Right lobe of liver (tissue), 6 donors: ENCODE measurements at regions not wholly inside any gene's neighbourhood (a gene's known extent, or its start where the extent isn't known, plus 50 kb on each side); places are given as distances from the start of the nearest gene placed in this dataset.

Experiments used
- ATAC-seq, 4 donors: fragments of 200-7000 bp; cut with Tn5 transposase; one replicate each; pipeline ENCODE4 v1.9.1; 2020; ENCODE audit warnings: mild to moderate bottlenecking in 4 of 4, moderate library complexity in 4 of 4
- DNase-seq, 3 donors: peaks; one replicate each; pipeline ENCODE4 v3.0.0-alpha.2; 2020
- H3K27ac ChIP-seq, 3 donors: fragments of 200-600 bp; one replicate each; pipeline ENCODE4 v1.8.0; 2022
- H3K27me3 ChIP-seq, 2 donors: fragments of 200-600 bp; one replicate each; pipeline ENCODE4 v1.8.0; 2022
- H3K36me3 ChIP-seq, 4 donors: fragments of 200-600 bp; sonication (generic) in 1 of 4; one replicate each; pipeline versions ENCODE4 v1.5.1 to v1.8.0; 2017 to 2022; ENCODE audit warnings: control low read depth in 1 of 4
- H3K4me1 ChIP-seq, 4 donors: fragments of 200-600 bp; sonication (generic) in 1 of 4; one replicate each; pipeline versions ENCODE4 v1.5.1 to v1.8.0; 2017 to 2022; ENCODE audit warnings: control low read depth in 1 of 4
- H3K4me3 ChIP-seq, 3 donors: fragments of 200-600 bp; one replicate each; pipeline ENCODE4 v1.8.0; 2022
- H3K9me3 ChIP-seq, 4 donors: fragments of 200-600 bp; sonication (generic) in 1 of 4; one replicate each; pipeline versions ENCODE4 v1.5.1 to v1.8.0; 2017 to 2022; ENCODE audit warnings: control low read depth in 1 of 4
- POLR2A ChIP-seq: fragments of 450-650 bp; IDR thresholded peaks from one replicate; pipeline ENCODE4 v1.6.1; 2017; ENCODE audit warnings: antibody characterized with exemption, mild to moderate bottlenecking
- WGBS: methylation state at CpG from one replicate; pipeline ENCODE4 v1.1.6; 2018; ENCODE audit warnings: low coverage, low lambda C conversion rate; ENCODE audit not compliant: insufficient coverage; ENCODE audit errors: missing lambda C conversion rate; 5-methylcytosine and 5-hydroxymethylcytosine counted together
- intact Hi-C, 2 donors: fragments of 100-400 bp; cut with DNase I; formaldehyde crosslinking; loops; one replicate each; pipeline versions ENCODE4 v1.11.2 to v1.14.1; 2022
- TF ChIP-seq, protein P1 (sequence below), 4 donors: fragments of 200-600 bp in 3 of 4; fragments of 450-650 bp in 1 of 4; IDR thresholded peaks; one replicate each; pipeline versions ENCODE4 v1.5.1 to v1.8.0; 2016 to 2022; ENCODE audit warnings: antibody characterized with exemption in 4 of 4, mild to moderate bottlenecking in 2 of 4
- donor health status: DM: no; HTN: yes; CAD: no.
- donor health status: DM: no; HTN: no; CAD: no.
- donor health status: DM: no; HTN: no; CAD: no.
- donor health status: DM: no; HTN: yes; CAD: no.
- donor health status: DM: no; HTN: yes; CAD: no.

DNA sequence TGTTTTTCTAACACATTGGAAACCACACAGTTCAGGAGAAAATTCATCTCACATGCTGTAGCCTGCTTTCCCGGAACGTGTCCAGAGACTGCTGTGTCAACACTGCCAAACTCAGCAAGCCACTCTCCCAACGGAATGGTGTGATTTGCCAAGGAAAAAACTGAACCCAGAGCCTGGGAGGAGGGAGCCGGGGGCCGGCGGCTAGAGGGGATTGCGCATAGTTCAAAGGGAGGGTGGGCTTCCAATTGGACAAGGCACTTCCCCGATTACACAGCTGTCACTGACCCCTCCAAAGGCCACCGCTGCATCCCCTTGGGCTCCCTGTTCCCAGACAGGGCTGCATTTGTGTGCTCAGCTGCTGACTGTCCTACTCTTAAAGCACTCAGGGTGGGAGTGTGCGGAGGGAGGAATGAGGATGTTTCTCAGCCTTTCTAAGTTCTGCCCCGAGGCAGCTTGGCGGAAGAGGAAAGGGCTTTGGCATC is 256.2 kb downstream of the ZNF621 start:
- no peaks in the 10 kb centered on the region for H3K27me3 ChIP-seq
- no peaks in the 10 kb centered on the region for H3K9me3 ChIP-seq
- peak overlapping the region in 2 of 3 donors; percentile 4 to 11 for H3K27ac ChIP-seq
- H3K36me3 ChIP-seq = no peaks in the 10 kb centered on the region
- intact Hi-C loops = no loop called here
- TF ChIP-seq, protein P1, sequence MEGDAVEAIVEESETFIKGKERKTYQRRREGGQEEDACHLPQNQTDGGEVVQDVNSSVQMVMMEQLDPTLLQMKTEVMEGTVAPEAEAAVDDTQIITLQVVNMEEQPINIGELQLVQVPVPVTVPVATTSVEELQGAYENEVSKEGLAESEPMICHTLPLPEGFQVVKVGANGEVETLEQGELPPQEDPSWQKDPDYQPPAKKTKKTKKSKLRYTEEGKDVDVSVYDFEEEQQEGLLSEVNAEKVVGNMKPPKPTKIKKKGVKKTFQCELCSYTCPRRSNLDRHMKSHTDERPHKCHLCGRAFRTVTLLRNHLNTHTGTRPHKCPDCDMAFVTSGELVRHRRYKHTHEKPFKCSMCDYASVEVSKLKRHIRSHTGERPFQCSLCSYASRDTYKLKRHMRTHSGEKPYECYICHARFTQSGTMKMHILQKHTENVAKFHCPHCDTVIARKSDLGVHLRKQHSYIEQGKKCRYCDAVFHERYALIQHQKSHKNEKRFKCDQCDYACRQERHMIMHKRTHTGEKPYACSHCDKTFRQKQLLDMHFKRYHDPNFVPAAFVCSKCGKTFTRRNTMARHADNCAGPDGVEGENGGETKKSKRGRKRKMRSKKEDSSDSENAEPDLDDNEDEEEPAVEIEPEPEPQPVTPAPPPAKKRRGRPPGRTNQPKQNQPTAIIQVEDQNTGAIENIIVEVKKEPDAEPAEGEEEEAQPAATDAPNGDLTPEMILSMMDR (IDR thresholded peaks at IDR 0.05) = no peak
- no peak for TF ChIP-seq POLR2A
- no peaks in the 10 kb centered on the region for H3K4me1 ChIP-seq
- ATAC-seq (peak in 3 of 4 donors; percentile 12 to 33 (median 17)), DNase-seq (no peak)
- H3K4me3 ChIP-seq = no peak overlapping the region
- 32% methylated on average over 8 of the region's 12 CpGs for WGBS

DNA sequence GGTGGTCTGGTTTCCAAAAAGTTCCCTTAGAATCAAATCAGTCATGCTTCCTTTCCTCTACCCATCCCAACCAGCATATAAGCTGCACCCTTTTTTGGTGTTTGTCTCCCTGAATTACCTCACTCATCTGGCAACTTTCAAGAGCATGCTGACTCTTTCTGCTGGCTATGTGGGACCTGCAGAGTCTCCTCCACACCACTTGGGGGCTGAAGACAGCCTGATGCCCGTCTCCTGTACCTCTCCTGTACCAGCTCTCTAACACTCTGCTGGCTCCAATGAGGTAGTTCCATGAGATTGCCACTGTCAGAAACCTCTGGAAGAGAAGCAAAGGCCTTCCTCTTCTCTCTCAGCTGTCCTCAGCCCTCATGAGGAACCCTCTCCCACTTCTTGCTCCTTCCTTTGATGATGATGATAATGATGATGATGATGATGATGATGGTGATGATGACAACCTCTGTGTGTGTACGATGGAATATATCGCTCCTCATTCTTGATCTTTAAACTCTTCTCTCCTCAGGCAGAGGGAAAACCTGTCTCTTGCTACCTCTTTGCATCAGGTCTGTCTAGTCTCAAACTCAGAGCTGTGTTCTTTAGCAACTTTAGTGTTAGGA is 257.5 kb downstream of the ZNF621 start:
- WGBS = 94% methylated on average over 2 of the region's 3 CpGs
- Histone ChIP-seq H3K4me3 (no peak overlapping the region), H3K27me3 (no peaks in the 10 kb centered on the region), H3K9me3 (no peaks in the 10 kb centered on the region), H3K27ac (no peak overlapping the region), H3K4me1 (no peaks in the 10 kb centered on the region), H3K36me3 (no peaks in the 10 kb centered on the region)
- no peak for DNase-seq
- intact Hi-C loops = no loop called here
- ATAC-seq = peak; percentile 23 to 38 (median 30)
- no peak for TF ChIP-seq POLR2A
- TF ChIP-seq, protein P1 (IDR thresholded peaks at IDR 0.05) = peak in 1 of 4 donors; percentile 11

DNA sequence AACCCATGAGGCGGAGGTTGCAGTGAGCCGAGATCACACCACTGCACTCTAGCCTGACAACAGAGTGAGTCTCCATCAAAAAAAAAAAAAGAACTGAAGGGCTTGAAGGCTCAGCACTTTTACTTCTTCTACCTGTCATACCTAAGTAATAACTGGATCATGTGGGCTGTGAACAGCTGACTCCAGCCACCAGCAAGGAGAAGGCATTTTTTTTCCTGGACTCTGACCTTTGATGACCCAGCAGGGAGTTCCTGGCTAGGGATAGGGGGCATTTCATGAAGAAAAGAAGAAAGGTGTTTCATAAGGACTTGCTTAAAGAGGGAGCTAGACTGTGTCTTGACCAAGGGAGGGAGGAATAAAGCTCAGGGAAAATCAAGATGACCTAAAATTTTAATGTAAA is 266.0 kb downstream of the ZNF621 start:
- Histone ChIP-seq H3K4me3 (no peak overlapping the region), H3K27me3 (no peaks in the 10 kb centered on the region), H3K27ac (no peak overlapping the region), H3K4me1 (no peaks in the 10 kb centered on the region), H3K36me3 (no peaks in the 10 kb centered on the region), H3K9me3 (no peaks in the 10 kb centered on the region)
- DNase-seq (no peak), ATAC-seq (no peak)
- intact Hi-C loops = no loop called here
- no CpG with 5 or more reads among the region's 2 CpGs for WGBS
- no peak for TF ChIP-seq POLR2A
- TF ChIP-seq, protein P1 (IDR thresholded peaks at IDR 0.05) = no peak

DNA sequence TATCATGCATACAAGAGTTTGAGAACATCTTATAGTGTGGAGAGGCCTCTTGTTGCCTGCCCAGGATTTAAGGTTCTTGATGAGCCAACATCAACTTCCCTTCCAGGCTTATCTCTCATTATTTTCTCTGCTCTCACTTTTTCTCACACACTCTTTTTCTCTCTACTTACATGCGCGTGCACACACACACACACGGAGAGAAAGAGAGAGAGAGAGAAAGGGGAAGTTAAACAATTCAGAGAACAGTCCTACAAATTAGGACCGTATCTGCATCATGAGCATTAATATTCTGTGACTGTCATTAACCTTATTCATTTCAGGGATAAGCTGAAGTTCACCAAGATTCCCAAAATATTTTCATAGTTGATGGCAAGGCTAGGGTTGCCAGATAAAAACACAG is 269.0 kb downstream of the ZNF621 start:
- WGBS = 73% methylated on average over 4 of the region's 4 CpGs
- TF ChIP-seq, protein P1 (IDR thresholded peaks at IDR 0.05) = no peak
- no peak for TF ChIP-seq POLR2A
- intact Hi-C loops = no loop called here

More for the DNA sequence above, 269.0 kb downstream of the ZNF621 start:
- no peak for ATAC-seq
- Histone ChIP-seq H3K27ac (no peak overlapping the region), H3K36me3 (no peaks in the 10 kb centered on the region), H3K4me1 (no peaks in the 10 kb centered on the region), H3K4me3 (no peak overlapping the region), H3K9me3 (no peaks in the 10 kb centered on the region), H3K27me3 (no peaks in the 10 kb centered on the region)
- no peak for DNase-seq
